ENCODE measurements at regions not wholly inside any gene's neighbourhood (a gene's known extent, or its start where the extent isn't known, plus 50 kb on each side); places are given as distances from the start of the nearest gene placed in this dataset. TPM values are rescaled to one million over a fixed set of nuclear protein-coding genes. Genes with fewer than 3 reads are reported as not detected.

Small RNA genes in the stretch of these regions (small RNA-seq; reads per million reads assigned to genes)
- gene AC018659.1 (ENCODE audit: insufficient read depth), result not detected
- not detected for gene MIR4303 (ENCODE audit: insufficient read depth)
- not detected for gene MIR4495 (ENCODE audit: insufficient read depth)
- gene RNU4-41P (ENCODE audit: insufficient read depth), result not detected
- not detected for gene RNU6-36P (ENCODE audit: insufficient read depth)

All from mesendoderm (in vitro differentiated cells).